GM12878 (cell line): ENCODE measurements at regions not wholly inside any gene's neighbourhood (a gene's known extent, or its start where the extent isn't known, plus 50 kb on each side); places are given as distances from the start of the nearest gene placed in this dataset.

Source experiments
- ATAC-seq: fragments of 200-7000 bp; cut with Tn5 transposase; 3 replicates; pipeline ENCODE4 v1.9.1; 2020; ENCODE audit warnings: mild to moderate bottlenecking, moderate library complexity
- BruUV-seq: library from RNA; stranded (reverse); fragments of 400-500 nt; replicated peaks from 2 replicates; lab custom pipeline; 2021; lab: Mats Ljungman, UMichigan
- CTCF ChIA-PET: fragments of 300-600 bp; sonication (Branson Sonifier 250); formaldehyde crosslinking; extraction: SDS; loops from one replicate; lab custom pipeline; 2021; ENCODE audit warnings: inconsistent platforms; lab: Yijun Ruan, JAX
- POLR2A ChIA-PET: fragments of 350-600 bp; formaldehyde crosslinking; extraction: SDS; loops from one replicate; lab custom pipeline; 2021; ENCODE audit warnings: inconsistent platforms; lab: Charles Lee
- RAD21 ChIA-PET: fragments of 300-600 bp; sonication (Branson Sonifier 250); formaldehyde crosslinking; loops from one replicate; lab custom pipeline; 2023; ENCODE audit warnings: antibody characterized with exemption; ENCODE audit not compliant: unreplicated experiment; lab: Charles Lee
- SMC1A ChIA-PET: fragments of 300-600 bp; sonication (Branson Sonifier 250); formaldehyde crosslinking; loops from one replicate; lab custom pipeline; 2023; ENCODE audit not compliant: unreplicated experiment, uncharacterized antibody; lab: Charles Lee
- DNase-seq: peaks from one replicate; pipeline ENCODE4 v3.0.0-alpha.2; 2011; ENCODE audit warnings: low read depth, low spot score
- FAIRE-seq: peaks from 3 replicates; lab custom pipeline; 2011; peaks lifted over from hg19 to GRCh38; lab: Jason Lieb, UNC
- H2AFZ ChIP-seq: 2 replicates; pipeline ENCODE4 v1.6.0; 2011; ENCODE audit warnings: low read depth, low read length, control low read depth; ENCODE audit not compliant: control insufficient read depth
- H3K27ac ChIP-seq: 2 replicates; pipeline ENCODE4 v1.5.1; 2011; ENCODE audit warnings: control low read depth; ENCODE audit not compliant: control insufficient read depth, insufficient read depth
- H3K27me3 ChIP-seq, 2 experiments: replicated peaks in 1 of 2; 2 replicates each; pipeline versions ENCODE4 v1.6.0 to v1.6.1; 2011; ENCODE audit warnings: low read length in 1 of 2; ENCODE audit not compliant: control insufficient read depth in 2 of 2, insufficient read depth in 2 of 2
- H3K36me3 ChIP-seq, 2 experiments: 2 replicates each; pipeline ENCODE4 v1.5.1; 2011; ENCODE audit warnings: low read length in 1 of 2; ENCODE audit not compliant: control insufficient read depth in 2 of 2, insufficient read depth in 2 of 2
- H3K4me1 ChIP-seq: 2 replicates; pipeline ENCODE4 v1.6.1; 2011; ENCODE audit warnings: mild to moderate bottlenecking, low read length, moderate library complexity, mixed read lengths; ENCODE audit not compliant: control insufficient read depth, insufficient read depth
- H3K4me2 ChIP-seq: 2 replicates; pipeline ENCODE4 v1.6.0; 2011; ENCODE audit warnings: control low read depth; ENCODE audit not compliant: control insufficient read depth, insufficient read depth
- H3K4me3 ChIP-seq: fragments of 200-600 bp; sonication (generic); 2 replicates; pipeline ENCODE4 v1.5.1; 2016
- H3K79me2 ChIP-seq: 2 replicates; pipeline ENCODE4 v1.6.0; 2011; ENCODE audit warnings: low read length; ENCODE audit not compliant: control insufficient read depth, insufficient read depth
- H3K9ac ChIP-seq: 2 replicates; pipeline ENCODE4 v1.8.0; 2011; ENCODE audit warnings: low read length, control low read depth, mixed read lengths; ENCODE audit not compliant: control insufficient read depth, insufficient read depth
- H3K9me3 ChIP-seq: replicated peaks from 3 replicates; pipeline ENCODE4 v1.5.1; 2011; ENCODE audit warnings: mild to moderate bottlenecking, low read length; ENCODE audit not compliant: control insufficient read depth, insufficient read depth
- H4K20me1 ChIP-seq: 2 replicates; pipeline ENCODE4 v1.6.0; 2011; ENCODE audit not compliant: control insufficient read depth, insufficient read depth
- CEBPB ChIP-seq, 2 experiments: fragments of 150-350 bp in 1 of 2; IDR thresholded peaks; 2 replicates each; pipeline ENCODE4 v1.6.1; 2012 to 2014; ENCODE audit warnings: low read depth in 2 of 2, low read length in 2 of 2, borderline replicate concordance in 1 of 2, inconsistent platforms in 1 of 2
- CHD1 ChIP-seq: IDR thresholded peaks from 2 replicates; pipeline ENCODE4 v1.6.1; 2012; ENCODE audit warnings: low read depth, low read length, improper control_type of control experiment
- CREB1 ChIP-seq: IDR thresholded peaks from 2 replicates; pipeline ENCODE4 v1.6.1; 2012; ENCODE audit warnings: low read depth, mild to moderate bottlenecking, inconsistent platforms
- FOXM1 ChIP-seq: IDR thresholded peaks from 2 replicates; pipeline ENCODE4 v1.6.1; 2012; ENCODE audit warnings: low read depth, mild to moderate bottlenecking, inconsistent platforms, low read length, moderate library complexity
- GABPA ChIP-seq: IDR thresholded peaks from 2 replicates; pipeline ENCODE4 v1.6.1; 2014; ENCODE audit warnings: antibody characterized with exemption, low read depth, mild to moderate bottlenecking, inconsistent platforms
- IRF4 ChIP-seq: IDR thresholded peaks from 2 replicates; pipeline ENCODE4 v1.6.1; 2011; ENCODE audit warnings: low read depth, low read length
- KLF5 ChIP-seq: fragments of 450-650 bp; IDR thresholded peaks from 2 replicates; pipeline ENCODE4 v1.6.1; 2014; ENCODE audit warnings: mild to moderate bottlenecking; ENCODE audit not compliant: partially characterized antibody
- MXI1 ChIP-seq: fragments of 150-350 bp; IDR thresholded peaks from 2 replicates; pipeline ENCODE4 v1.6.1; 2011; ENCODE audit warnings: low read depth, mild to moderate bottlenecking, inconsistent platforms, low read length, improper control_type of control experiment
- NR2F1 ChIP-seq: fragments of 450-650 bp; conservative IDR thresholded peaks from 2 replicates; pipeline ENCODE4 v1.6.1; 2017; ENCODE audit warnings: mild to moderate bottlenecking
- NRF1 ChIP-seq: conservative IDR thresholded peaks from 2 replicates; pipeline ENCODE4 v1.6.1; 2011; ENCODE audit warnings: mild to moderate bottlenecking, low read depth, low read length, improper control_type of control experiment
- PAX8 ChIP-seq: fragments of 450-650 bp; IDR thresholded peaks from 2 replicates; pipeline ENCODE4 v1.6.1; 2017; ENCODE audit warnings: mild to moderate bottlenecking, moderate library complexity
- POLR2AphosphoS2 ChIP-seq: IDR thresholded peaks from 2 replicates; pipeline ENCODE4 v1.6.1; 2011; ENCODE audit warnings: low read depth, mild to moderate bottlenecking, low read length, improper control_type of control experiment, moderate library complexity
- RAD21 ChIP-seq: IDR thresholded peaks from 2 replicates; pipeline ENCODE4 v1.6.1; 2011; ENCODE audit warnings: mild to moderate bottlenecking, low read depth, low read length, moderate library complexity; ENCODE audit not compliant: insufficient read depth
- ZNF274 ChIP-seq: IDR thresholded peaks from one replicate; pipeline ENCODE4 v1.8.0; 2011; ENCODE audit not compliant: insufficient read length, insufficient read depth
- WGBS: methylation state at CpG from one replicate; pipeline ENCODE4 v1.1.6; 2016; ENCODE audit warnings: low lambda C conversion rate; ENCODE audit not compliant: insufficient replicate concordance, insufficient coverage; ENCODE audit errors: missing lambda C conversion rate; 5-methylcytosine and 5-hydroxymethylcytosine counted together
- in situ Hi-C: fragments of 300-500 bp; cut with MboI; formaldehyde crosslinking; loops from 9 replicates; pipeline ENCODE4 v1.14.3; 2018; ENCODE audit warnings: mixed read lengths
- intact Hi-C: fragments of 100-400 bp; cut with micrococcal nuclease; formaldehyde crosslinking; loops from one replicate; pipeline ENCODE4 v1.14.2; 2022; ENCODE audit not compliant: unreplicated experiment
- TF ChIP-seq, protein P1 (sequence below): IDR thresholded peaks from 2 replicates; pipeline ENCODE4 v1.6.1; 2011; ENCODE audit warnings: borderline replicate concordance, low read depth, mild to moderate bottlenecking, moderate library complexity, mixed read lengths, low read length; ENCODE audit not compliant: insufficient read depth; ENCODE audit errors: extremely low read length
- TF ChIP-seq, protein P2 (sequence below): fragments of 450-650 bp; IDR thresholded peaks from 2 replicates; pipeline ENCODE4 v1.6.1; 2017; ENCODE audit warnings: mild to moderate bottlenecking, moderate library complexity

- 2% methylated on average over 2 of the region's 2 CpGs for WGBS
- intact Hi-C loops, result no loop called here
- BruUV-seq, result no TSS peak
These were observed 210.4 kb upstream of the DSEL start for GRCh38 chr18:67726882-67727281.

More at GRCh38 chr18:67726882-67727281, 210.4 kb upstream of the DSEL start:
- no peak for DNase-seq
- ChIA-PET CTCF (no interaction called here), RAD21 (no interaction called here), SMC1A (interaction anchor here (0.6 kb wide), 1 partner anchor 51 kb away, joined by 3 read pairs; no protein-coding TSS in a partner anchor), POLR2A (no interaction called here)
- Histone ChIP-seq H3K79me2 (no peaks in the 10 kb centered on the region), H3K27ac (no peak overlapping the region), H4K20me1 (no peaks in the 10 kb centered on the region), H3K4me2 (no peak overlapping the region), H3K4me1 (no peaks in the 10 kb centered on the region), H3K27me3 (no peaks in the 10 kb centered on the region), H3K9ac (no peak overlapping the region), H3K4me3 (no peak overlapping the region), H2AFZ (no peak overlapping the region), H3K36me3 (no peaks in the 10 kb centered on the region), H3K9me3 (no peaks in the 10 kb centered on the region)
- no peak for ATAC-seq
- TF ChIP-seq MXI1 (no peak), POLR2AphosphoS2 (no peak), RAD21 (no peak), NR2F1 (no peak), PAX8 (no peak), NRF1 (no peak), KLF5 (no peak), ZNF274 (no peak), GABPA (no peak), FOXM1 (no peak), CREB1 (no peak), IRF4 (no peak), CHD1 (no peak), CEBPB (IDR thresholded peaks at IDR 0.05; ENCODE audit: borderline replicate concordance in 1 of 2, low read depth in 2 of 2, low read length in 2 of 2) (no peak)
- TF ChIP-seq, protein P1, sequence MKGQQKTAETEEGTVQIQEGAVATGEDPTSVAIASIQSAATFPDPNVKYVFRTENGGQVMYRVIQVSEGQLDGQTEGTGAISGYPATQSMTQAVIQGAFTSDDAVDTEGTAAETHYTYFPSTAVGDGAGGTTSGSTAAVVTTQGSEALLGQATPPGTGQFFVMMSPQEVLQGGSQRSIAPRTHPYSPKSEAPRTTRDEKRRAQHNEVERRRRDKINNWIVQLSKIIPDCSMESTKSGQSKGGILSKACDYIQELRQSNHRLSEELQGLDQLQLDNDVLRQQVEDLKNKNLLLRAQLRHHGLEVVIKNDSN, result no peak
- TF ChIP-seq, protein P2, sequence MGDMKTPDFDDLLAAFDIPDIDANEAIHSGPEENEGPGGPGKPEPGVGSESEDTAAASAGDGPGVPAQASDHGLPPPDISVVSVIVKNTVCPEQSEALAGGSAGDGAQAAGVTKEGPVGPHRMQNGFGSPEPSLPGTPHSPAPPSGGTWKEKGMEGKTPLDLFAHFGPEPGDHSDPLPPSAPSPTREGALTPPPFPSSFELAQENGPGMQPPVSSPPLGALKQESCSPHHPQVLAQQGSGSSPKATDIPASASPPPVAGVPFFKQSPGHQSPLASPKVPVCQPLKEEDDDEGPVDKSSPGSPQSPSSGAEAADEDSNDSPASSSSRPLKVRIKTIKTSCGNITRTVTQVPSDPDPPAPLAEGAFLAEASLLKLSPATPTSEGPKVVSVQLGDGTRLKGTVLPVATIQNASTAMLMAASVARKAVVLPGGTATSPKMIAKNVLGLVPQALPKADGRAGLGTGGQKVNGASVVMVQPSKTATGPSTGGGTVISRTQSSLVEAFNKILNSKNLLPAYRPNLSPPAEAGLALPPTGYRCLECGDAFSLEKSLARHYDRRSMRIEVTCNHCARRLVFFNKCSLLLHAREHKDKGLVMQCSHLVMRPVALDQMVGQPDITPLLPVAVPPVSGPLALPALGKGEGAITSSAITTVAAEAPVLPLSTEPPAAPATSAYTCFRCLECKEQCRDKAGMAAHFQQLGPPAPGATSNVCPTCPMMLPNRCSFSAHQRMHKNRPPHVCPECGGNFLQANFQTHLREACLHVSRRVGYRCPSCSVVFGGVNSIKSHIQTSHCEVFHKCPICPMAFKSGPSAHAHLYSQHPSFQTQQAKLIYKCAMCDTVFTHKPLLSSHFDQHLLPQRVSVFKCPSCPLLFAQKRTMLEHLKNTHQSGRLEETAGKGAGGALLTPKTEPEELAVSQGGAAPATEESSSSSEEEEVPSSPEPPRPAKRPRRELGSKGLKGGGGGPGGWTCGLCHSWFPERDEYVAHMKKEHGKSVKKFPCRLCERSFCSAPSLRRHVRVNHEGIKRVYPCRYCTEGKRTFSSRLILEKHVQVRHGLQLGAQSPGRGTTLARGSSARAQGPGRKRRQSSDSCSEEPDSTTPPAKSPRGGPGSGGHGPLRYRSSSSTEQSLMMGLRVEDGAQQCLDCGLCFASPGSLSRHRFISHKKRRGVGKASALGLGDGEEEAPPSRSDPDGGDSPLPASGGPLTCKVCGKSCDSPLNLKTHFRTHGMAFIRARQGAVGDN, result no peak
- in situ Hi-C loops, result no loop called here
- FAIRE-seq, result no peak
